ENCODE measurements at regions not wholly inside any gene's neighbourhood (a gene's known extent, or its start where the extent isn't known, plus 50 kb on each side); places are given as distances from the start of the nearest gene placed in this dataset.

DNA sequence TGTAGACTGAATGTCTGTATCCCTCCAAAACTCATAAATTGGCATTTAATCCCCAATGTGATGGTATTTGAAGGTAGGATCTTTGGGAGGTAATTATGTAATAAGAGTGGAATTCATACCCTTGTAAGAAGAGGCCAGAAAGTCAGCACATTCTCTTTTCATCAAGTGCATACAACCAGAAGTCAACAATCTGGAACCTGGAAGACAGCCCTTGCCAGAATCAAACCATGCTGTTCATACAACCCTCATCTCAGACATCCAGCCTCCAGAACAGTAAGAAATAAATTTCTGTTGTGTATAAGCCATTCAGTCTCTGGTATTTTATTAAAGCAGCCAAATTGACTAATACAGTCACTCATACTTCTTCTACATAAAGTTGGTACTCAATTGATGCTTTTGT is 481.0 kb upstream of the SOX9 start:
- TF ChIP-seq POLR2A (IDR thresholded peaks at IDR 0.05; ENCODE audit: low read depth, low read length) = no peak
- TF ChIP-seq POU2F2 (IDR thresholded peaks at IDR 0.05; ENCODE audit: low read depth, low read length) = no peak
